LNCaP clone FGC (cell line): ENCODE measurements at regions not wholly inside any gene's neighbourhood (a gene's known extent, or its start where the extent isn't known, plus 50 kb on each side); places are given as distances from the start of the nearest gene placed in this dataset.

Experiments
- DNase-seq: peaks from one replicate; pipeline ENCODE4 v3.0.0-alpha.2; 2011; ENCODE audit warnings: low read depth
- H3K4me3 ChIP-seq: 2 replicates; pipeline ENCODE4 v1.5.1; 2011; ENCODE audit warnings: mild to moderate bottlenecking, low read depth, low read length, control low read depth
- TF ChIP-seq, protein P1 (sequence below): IDR thresholded peaks from 2 replicates; pipeline ENCODE4 v1.5.1; 2012; ENCODE audit warnings: mild to moderate bottlenecking; ENCODE audit not compliant: control insufficient read depth, insufficient read depth; ENCODE audit errors: extremely low read depth

GRCh38 chr6:133106934-133107333 lies 134.2 kb upstream of the EYA4 start:
- TF ChIP-seq, protein P1, sequence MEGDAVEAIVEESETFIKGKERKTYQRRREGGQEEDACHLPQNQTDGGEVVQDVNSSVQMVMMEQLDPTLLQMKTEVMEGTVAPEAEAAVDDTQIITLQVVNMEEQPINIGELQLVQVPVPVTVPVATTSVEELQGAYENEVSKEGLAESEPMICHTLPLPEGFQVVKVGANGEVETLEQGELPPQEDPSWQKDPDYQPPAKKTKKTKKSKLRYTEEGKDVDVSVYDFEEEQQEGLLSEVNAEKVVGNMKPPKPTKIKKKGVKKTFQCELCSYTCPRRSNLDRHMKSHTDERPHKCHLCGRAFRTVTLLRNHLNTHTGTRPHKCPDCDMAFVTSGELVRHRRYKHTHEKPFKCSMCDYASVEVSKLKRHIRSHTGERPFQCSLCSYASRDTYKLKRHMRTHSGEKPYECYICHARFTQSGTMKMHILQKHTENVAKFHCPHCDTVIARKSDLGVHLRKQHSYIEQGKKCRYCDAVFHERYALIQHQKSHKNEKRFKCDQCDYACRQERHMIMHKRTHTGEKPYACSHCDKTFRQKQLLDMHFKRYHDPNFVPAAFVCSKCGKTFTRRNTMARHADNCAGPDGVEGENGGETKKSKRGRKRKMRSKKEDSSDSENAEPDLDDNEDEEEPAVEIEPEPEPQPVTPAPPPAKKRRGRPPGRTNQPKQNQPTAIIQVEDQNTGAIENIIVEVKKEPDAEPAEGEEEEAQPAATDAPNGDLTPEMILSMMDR, result no peak
- H3K4me3 ChIP-seq, result no peak overlapping the region
- DNase-seq, result no peak

DNA sequence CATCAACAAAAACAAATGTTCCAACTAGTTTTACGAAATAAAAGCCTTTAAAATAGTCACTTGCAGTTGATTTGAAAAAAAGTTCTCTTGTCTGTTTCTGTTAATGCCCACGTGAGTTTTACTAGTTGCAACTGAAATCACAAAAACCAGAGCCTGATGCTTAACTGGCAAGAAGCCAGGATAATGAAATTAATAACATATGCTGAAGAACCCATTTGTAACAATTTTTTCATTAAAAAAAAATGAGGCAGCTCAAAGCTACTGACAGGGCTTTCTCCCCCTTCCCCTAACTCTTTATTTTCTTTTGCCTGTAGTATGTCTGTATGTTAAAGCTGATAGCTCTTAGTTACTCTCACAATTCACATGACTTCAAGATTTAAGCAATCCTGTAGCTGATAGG lies 132.7 kb upstream of the EYA4 start:
- TF ChIP-seq, protein P1, result no peak
- H3K4me3 ChIP-seq, result no peak overlapping the region
- no peak for DNase-seq

- TF ChIP-seq, protein P1, result no peak
- DNase-seq, result no peak
- no peak overlapping the region for H3K4me3 ChIP-seq
Measured at GRCh38 chr6:133114973-133115372, 126.2 kb upstream of the EYA4 start.

DNA sequence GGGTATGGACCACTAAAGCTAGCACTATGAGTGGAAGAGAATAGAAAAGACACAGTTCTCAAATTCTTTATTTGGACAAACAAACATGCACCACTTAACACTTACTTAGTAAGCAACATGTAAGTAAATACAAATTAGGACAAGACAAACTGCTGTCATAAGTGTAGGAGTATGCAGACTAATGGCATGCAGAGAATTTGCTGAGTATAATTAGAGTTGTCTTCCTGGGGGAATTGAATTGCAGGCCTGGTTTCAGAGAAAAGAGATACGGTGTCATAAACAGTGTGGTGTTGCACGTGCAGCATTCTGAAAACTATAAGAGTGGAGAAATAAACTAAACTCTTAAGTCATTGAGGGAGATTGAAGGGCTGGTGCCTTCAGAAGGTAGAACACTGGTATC lies 125.2 kb upstream of the EYA4 start:
- H3K4me3 ChIP-seq, result no peak overlapping the region
- TF ChIP-seq, protein P1, result no peak
- no peak for DNase-seq

DNA sequence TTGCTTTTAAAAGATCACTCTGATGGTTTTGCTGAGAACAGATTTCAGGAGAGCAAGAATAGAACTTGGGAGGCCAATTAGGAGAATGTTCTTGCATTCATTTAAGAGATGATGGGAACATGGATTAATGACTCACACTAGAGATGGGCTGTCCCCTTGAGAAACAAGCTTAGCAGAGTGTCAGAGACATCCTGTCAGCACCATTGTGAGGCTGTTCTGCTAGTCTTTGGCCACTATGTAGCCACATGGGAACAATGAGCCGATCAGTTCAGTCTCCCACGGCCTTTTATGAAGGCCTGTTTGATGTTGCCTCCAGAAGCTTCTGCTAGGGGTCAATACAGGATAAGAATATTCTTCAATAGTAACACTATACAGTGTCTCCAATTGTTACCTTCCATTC lies 113.0 kb upstream of the EYA4 start:
- no peak overlapping the region for H3K4me3 ChIP-seq
- DNase-seq, result no peak
- TF ChIP-seq, protein P1, result no peak

DNA sequence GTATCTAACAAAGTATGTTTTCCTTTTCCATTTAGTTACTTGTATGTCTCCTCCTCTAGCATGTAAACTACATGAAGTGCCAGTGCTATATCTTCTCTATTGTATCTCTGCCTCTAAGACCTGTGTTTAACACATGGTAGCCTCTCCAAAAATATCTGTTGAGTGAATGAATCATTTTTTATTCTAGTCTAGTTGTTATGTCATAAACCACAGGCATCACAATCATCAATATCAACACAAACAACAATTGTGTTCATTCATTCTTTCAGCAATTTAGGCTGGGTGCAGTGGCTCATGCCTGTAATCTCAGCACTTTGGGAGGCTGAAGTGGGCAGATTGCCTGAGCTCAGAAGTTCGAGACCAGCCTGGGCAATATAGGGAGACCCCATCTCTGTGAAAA lies 111.6 kb upstream of the EYA4 start:
- TF ChIP-seq, protein P1, result no peak
- DNase-seq, result no peak
- no peak overlapping the region for H3K4me3 ChIP-seq

DNA sequence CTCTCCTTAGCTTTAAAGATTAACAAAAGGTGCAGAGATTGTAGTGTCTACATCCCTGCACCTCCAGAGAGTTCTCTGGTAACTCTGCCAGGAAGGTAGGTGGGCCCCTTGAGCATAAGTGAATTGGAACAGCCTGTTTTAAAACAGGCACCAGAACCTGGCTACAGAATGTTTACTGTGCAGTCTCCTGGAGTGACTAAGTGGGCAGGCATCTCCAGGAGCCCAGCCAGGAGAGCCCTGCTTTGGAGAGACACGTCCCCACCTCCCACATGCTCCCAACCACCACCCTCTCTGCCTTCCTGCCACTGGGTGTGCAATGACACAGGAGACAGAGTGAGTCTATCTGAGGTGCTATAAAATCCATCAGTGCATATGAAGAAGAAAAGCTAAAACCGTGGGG lies 110.3 kb upstream of the EYA4 start:
- H3K4me3 ChIP-seq, result no peak overlapping the region
- no peak for DNase-seq
- TF ChIP-seq, protein P1, result no peak
